Upper lobe of left lung (tissue), 4 donors: ENCODE measurements at regions not wholly inside any gene's neighbourhood (a gene's known extent, or its start where the extent isn't known, plus 50 kb on each side); places are given as distances from the start of the nearest gene placed in this dataset.

Experiments
- CTCF ChIP-seq, 6 experiments: fragments of 450-650 bp in 4 of 6; fragments of 200-600 bp in 2 of 6; sonication (generic) in 2 of 6; IDR thresholded peaks; one replicate each; pipeline ENCODE4 v1.5.1; 2016 to 2019; ENCODE audit warnings: antibody characterized with exemption in 6 of 6
- EP300 ChIP-seq, 4 donors: sonication (generic); formaldehyde crosslinking; IDR thresholded peaks; one replicate each; pipeline ENCODE4 v1.5.1; 2017; ENCODE audit warnings: antibody characterized with exemption in 4 of 4, control low read depth in 2 of 4
- POLR2A ChIP-seq, 4 donors: fragments of 450-650 bp; IDR thresholded peaks; one replicate each; pipeline ENCODE4 v1.5.1; 2016 to 2017; ENCODE audit warnings: antibody characterized with exemption in 4 of 4, mild to moderate bottlenecking in 2 of 4

- TF ChIP-seq EP300 (IDR thresholded peaks at IDR 0.05), result no peak
- no peak for TF ChIP-seq CTCF (IDR thresholded peaks at IDR 0.05)
- TF ChIP-seq POLR2A (IDR thresholded peaks at IDR 0.05), result no peak
Measured at GRCh38 chr1:5254131-5254725, 599.8 kb downstream of the AJAP1 start.
